Choroid plexus epithelial cell (primary cell): ENCODE measurements at regions not wholly inside any gene's neighbourhood (a gene's known extent, or its start where the extent isn't known, plus 50 kb on each side); places are given as distances from the start of the nearest gene placed in this dataset.
"Not testable (repeated sequence)": the region's sequence is repeated elsewhere in the genome, so short reads cannot be mapped to it uniquely, and the experiment has no call there.

ENCODE experiments used
- DNase-seq: peaks from one replicate; pipeline ENCODE4 v3.0.0-alpha.2; 2010; ENCODE audit warnings: low read depth
- H3K4me3 ChIP-seq: 2 replicates; pipeline ENCODE4 v1.5.1; 2011; ENCODE audit warnings: low read depth, mild to moderate bottlenecking, control low read depth, low read length, moderate library complexity
- CTCF ChIP-seq: conservative IDR thresholded peaks from 2 replicates; pipeline ENCODE4 v1.5.1; 2011; ENCODE audit warnings: low read depth, mild to moderate bottlenecking, control low read depth, inconsistent platforms, low read length, moderate library complexity

GRCh38 chr21:31420354-31420753 lies 76.3 kb upstream of the TIAM1 start:
- TF ChIP-seq CTCF = no peak

GRCh38 chr21:31418377-31419001 lies 74.4 kb upstream of the TIAM1 start:
- no peak for TF ChIP-seq CTCF
- DNase-seq = no peak
- H3K4me3 ChIP-seq = no peak overlapping the region

More at GRCh38 chr21:31420354-31420753, 76.3 kb upstream of the TIAM1 start:
- no peak overlapping the region for H3K4me3 ChIP-seq
- DNase-seq = no peak

GRCh38 chr21:31417214-31417613 lies 73.2 kb upstream of the TIAM1 start:
- not testable (repeated sequence) for H3K4me3 ChIP-seq, DNase-seq

- no peak overlapping the region for H3K4me3 ChIP-seq
- TF ChIP-seq CTCF = no peak
- DNase-seq = peak; percentile 56
Measured at GRCh38 chr21:31416465-31416864, 72.4 kb upstream of the TIAM1 start.

GRCh38 chr21:31414263-31415000 lies 70.4 kb upstream of the TIAM1 start:
- no peak for TF ChIP-seq CTCF
- DNase-seq = no peak
- no peak overlapping the region for H3K4me3 ChIP-seq

GRCh38 chr21:31413698-31414097 lies 69.6 kb upstream of the TIAM1 start:
- H3K4me3 ChIP-seq = no peak overlapping the region
- TF ChIP-seq CTCF = no peak
- no peak for DNase-seq

GRCh38 chr21:31410499-31411131 lies 66.6 kb upstream of the TIAM1 start:
- TF ChIP-seq CTCF = no peak
- no peak overlapping the region for H3K4me3 ChIP-seq
- DNase-seq = no peak
